Kidney (tissue), 13 donors: ENCODE measurements at regions not wholly inside any gene's neighbourhood (a gene's known extent, or its start where the extent isn't known, plus 50 kb on each side); places are given as distances from the start of the nearest gene placed in this dataset.

Experiments
- DNase-seq, 5 donors: peaks; one replicate each; pipeline ENCODE4 v3.0.0-alpha.2; 2013 to 2020
- FAIRE-seq: peaks from 2 replicates; lab custom pipeline; 2012; peaks lifted over from hg19 to GRCh38; lab: Jason Lieb, UNC
- H3K27ac ChIP-seq, 2 donors: one replicate each; pipeline ENCODE4 v1.7.0; 2013; ENCODE audit warnings: low read depth in 2 of 2, low read length in 2 of 2, inconsistent platforms in 1 of 2
- H3K27me3 ChIP-seq: one replicate; pipeline ENCODE4 v1.7.1; 2013; ENCODE audit warnings: low read length, inconsistent platforms; ENCODE audit not compliant: control insufficient read depth, insufficient read depth
- H3K36me3 ChIP-seq, 3 donors: one replicate each; pipeline versions ENCODE4 v1.7.0 to v1.7.1; 2013; ENCODE audit warnings: low read length in 3 of 3, control low read depth in 1 of 3, inconsistent platforms in 1 of 3; ENCODE audit not compliant: insufficient read depth in 3 of 3, control insufficient read depth in 2 of 3
- H3K4me1 ChIP-seq, 3 donors: one replicate each; pipeline versions ENCODE4 v1.7.0 to v1.7.1; 2013; ENCODE audit warnings: low read length in 3 of 3, inconsistent platforms in 1 of 3, low read depth in 1 of 3; ENCODE audit not compliant: control insufficient read depth in 2 of 3, insufficient read depth in 2 of 3
- H3K4me3 ChIP-seq, 3 donors: one replicate each; pipeline versions ENCODE4 v1.7.0 to v1.8.1; 2013; ENCODE audit warnings: low read length in 3 of 3, control low read depth in 1 of 3, inconsistent platforms in 1 of 3
- H3K9ac ChIP-seq, 3 donors: one replicate each; pipeline versions ENCODE4 v1.7.0 to v1.7.1; 2013; ENCODE audit warnings: low read length in 3 of 3, control low read depth in 1 of 3, inconsistent platforms in 1 of 3
- H3K9me3 ChIP-seq, 3 donors: one replicate each; pipeline versions ENCODE4 v1.7.0 to v1.7.1; 2013; ENCODE audit warnings: low read length in 3 of 3, control low read depth in 1 of 3, inconsistent platforms in 1 of 3; ENCODE audit not compliant: control insufficient read depth in 2 of 3, insufficient read depth in 1 of 3
- CTCF ChIP-seq: IDR thresholded peaks from 3 replicates; pipeline ENCODE4 v1.5.1; 2012; ENCODE audit warnings: mild to moderate bottlenecking, moderate library complexity, borderline replicate concordance; ENCODE audit not compliant: insufficient read depth; ENCODE audit errors: extremely low read depth
- intact Hi-C: fragments of 100-400 bp; cut with DNase I; formaldehyde crosslinking; loops from one replicate; pipeline ENCODE4 v1.11.1; 2022
- donor health status: control.
- donor health status: control.
- donor health status: control.
- donor health status: control.
- donor health status: control.
- donor health status: DM: yes; HTN: yes; CAD: no.
- donor health status: Normal renal cell carcinoma (clear cell type).

DNA sequence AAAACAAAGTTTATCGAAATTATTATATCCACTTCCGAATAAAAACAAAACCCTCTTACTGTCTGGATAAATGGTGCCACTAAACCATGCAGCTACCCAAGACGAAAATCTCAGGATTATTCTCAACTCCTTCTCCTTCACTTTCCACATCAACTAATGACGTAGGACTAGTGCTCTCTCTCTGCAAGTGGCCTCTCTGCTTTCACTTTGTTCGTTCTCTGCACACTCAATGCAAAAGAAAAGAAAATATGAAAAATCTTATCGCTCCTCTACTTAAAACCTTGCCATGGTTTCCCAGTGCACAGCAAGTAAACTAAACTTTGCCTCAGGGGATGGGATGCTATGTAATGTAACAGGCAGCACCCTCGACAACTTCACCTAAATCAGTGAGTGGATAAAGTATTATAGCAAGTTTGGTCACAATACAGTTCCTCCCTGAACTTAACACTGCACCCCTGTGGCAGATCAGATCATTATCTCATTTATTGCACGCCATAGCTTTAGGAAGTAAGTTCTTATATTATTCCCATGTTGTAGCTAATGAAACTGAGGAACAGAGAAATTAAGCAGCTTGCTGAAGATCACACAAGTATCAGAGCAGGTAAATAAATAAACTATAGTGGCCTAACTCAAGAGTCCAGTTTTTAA, 262.7 kb upstream of the GADL1 start:
- intact Hi-C loops = no loop called here
- no peak overlapping the region for H3K9ac ChIP-seq
- no peaks in the 10 kb centered on the region for H3K9me3 ChIP-seq
- no peaks in the 10 kb centered on the region for H3K36me3 ChIP-seq
- H3K27ac ChIP-seq = no peak overlapping the region
- H3K4me3 ChIP-seq = no peak overlapping the region
- no peaks in the 10 kb centered on the region for H3K27me3 ChIP-seq
- DNase-seq (no peak), FAIRE-seq (no peak)
- no peaks in the 10 kb centered on the region for H3K4me1 ChIP-seq
- no peak for TF ChIP-seq CTCF

DNA sequence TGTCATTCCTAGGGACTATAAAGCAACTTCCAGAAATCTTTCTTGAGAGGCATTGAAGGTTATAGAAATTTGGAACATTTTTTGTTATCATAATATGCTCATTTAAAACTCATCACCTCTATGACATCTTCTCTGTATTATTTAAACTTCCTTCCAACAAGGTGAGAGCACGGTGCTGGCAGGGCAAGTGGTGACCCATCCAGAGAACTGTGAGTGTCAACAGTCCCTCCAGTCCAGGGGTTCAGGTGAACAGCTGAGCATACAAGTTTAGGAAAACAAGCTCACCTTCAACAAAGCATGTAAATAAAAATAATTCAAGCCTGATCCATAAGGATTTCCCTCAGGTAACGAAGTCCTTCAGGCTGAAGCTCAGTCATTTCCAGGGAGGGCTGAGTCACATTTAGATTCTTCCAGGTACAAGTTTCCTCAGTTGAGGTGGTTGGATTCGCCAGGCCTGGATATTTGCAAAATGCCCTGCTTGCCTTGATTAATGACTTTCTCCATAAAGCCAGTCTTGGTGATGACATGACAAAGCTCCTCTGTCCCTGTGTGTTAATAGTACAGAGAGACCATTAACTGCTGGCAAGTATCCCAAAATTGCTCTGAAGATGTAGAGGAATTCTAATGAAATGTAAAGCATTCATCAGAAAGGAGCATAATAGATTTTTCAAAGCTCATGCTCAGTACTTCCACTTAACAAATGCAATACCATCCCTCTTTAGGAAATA, 263.6 kb upstream of the GADL1 start:
- Histone ChIP-seq H3K4me3 (no peak overlapping the region), H3K4me1 (no peaks in the 10 kb centered on the region), H3K9me3 (no peaks in the 10 kb centered on the region), H3K27ac (no peak overlapping the region), H3K9ac (no peak overlapping the region), H3K36me3 (no peaks in the 10 kb centered on the region), H3K27me3 (no peaks in the 10 kb centered on the region)
- TF ChIP-seq CTCF = no peak
- FAIRE-seq = no peak
- intact Hi-C loops = no loop called here
- DNase-seq = peak in 1 of 5 donors; percentile 48

- Histone ChIP-seq H3K36me3 (no peaks in the 10 kb centered on the region), H3K9ac (no peak overlapping the region), H3K27ac (no peak overlapping the region), H3K9me3 (no peaks in the 10 kb centered on the region), H3K27me3 (no peaks in the 10 kb centered on the region), H3K4me1 (no peaks in the 10 kb centered on the region), H3K4me3 (no peak overlapping the region)
- DNase-seq (no peak), FAIRE-seq (no peak)
- TF ChIP-seq CTCF = no peak
- intact Hi-C loops = no loop called here
These were observed 265.0 kb upstream of the GADL1 start for GRCh38 chr3:31159331-31160039.
